ENCODE measurements at regions not wholly inside any gene's neighbourhood (a gene's known extent, or its start where the extent isn't known, plus 50 kb on each side); places are given as distances from the start of the nearest gene placed in this dataset.

GRCh38 chr14:106874350-106874749, 1348.0 kb downstream of the TMEM121 start:
- TF ChIP-seq, protein P1, sequence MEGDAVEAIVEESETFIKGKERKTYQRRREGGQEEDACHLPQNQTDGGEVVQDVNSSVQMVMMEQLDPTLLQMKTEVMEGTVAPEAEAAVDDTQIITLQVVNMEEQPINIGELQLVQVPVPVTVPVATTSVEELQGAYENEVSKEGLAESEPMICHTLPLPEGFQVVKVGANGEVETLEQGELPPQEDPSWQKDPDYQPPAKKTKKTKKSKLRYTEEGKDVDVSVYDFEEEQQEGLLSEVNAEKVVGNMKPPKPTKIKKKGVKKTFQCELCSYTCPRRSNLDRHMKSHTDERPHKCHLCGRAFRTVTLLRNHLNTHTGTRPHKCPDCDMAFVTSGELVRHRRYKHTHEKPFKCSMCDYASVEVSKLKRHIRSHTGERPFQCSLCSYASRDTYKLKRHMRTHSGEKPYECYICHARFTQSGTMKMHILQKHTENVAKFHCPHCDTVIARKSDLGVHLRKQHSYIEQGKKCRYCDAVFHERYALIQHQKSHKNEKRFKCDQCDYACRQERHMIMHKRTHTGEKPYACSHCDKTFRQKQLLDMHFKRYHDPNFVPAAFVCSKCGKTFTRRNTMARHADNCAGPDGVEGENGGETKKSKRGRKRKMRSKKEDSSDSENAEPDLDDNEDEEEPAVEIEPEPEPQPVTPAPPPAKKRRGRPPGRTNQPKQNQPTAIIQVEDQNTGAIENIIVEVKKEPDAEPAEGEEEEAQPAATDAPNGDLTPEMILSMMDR (IDR thresholded peaks at IDR 0.05; ENCODE audit: extremely low read depth in 1 of 2, insufficient read depth in 1 of 2, low read depth in 1 of 2, low read length in 2 of 2), result no peak
- TF ChIP-seq POLR2A (IDR thresholded peaks at IDR 0.05; ENCODE audit: low read depth, low read length) (no peak), POLR2AphosphoS5 (IDR thresholded peaks at IDR 0.05; ENCODE audit: insufficient read depth, low read depth, low read length) (no peak), MYC (IDR thresholded peaks at IDR 0.05; ENCODE audit: low read depth, low read length) (no peak), EZH2 (IDR thresholded peaks at IDR 0.05; ENCODE audit: borderline replicate concordance, low read depth, low read length, severe bottlenecking) (no peak), JUN (IDR thresholded peaks at IDR 0.05; ENCODE audit: borderline replicate concordance, insufficient read depth, insufficient read length, low read depth) (no peak)

Data from endothelial cell of umbilical vein (primary cell).